Thymus (tissue), 11 donors: ENCODE measurements at regions not wholly inside any gene's neighbourhood (a gene's known extent, or its start where the extent isn't known, plus 50 kb on each side); places are given as distances from the start of the nearest gene placed in this dataset.
"Not testable (repeated sequence)": the region's sequence is repeated elsewhere in the genome, so short reads cannot be mapped to it uniquely, and the experiment has no call there.

Source experiments
- DNase-seq, 9 donors: peaks; one replicate each; pipeline ENCODE4 v3.0.0-alpha.2; 2013; ENCODE audit warnings: low spot score in 9 of 9, low read depth in 6 of 9, missing footprints in 1 of 9
- H3K27ac ChIP-seq, 2 donors: one replicate each; pipeline ENCODE4 v1.5.1; 2013; ENCODE audit warnings: control low read depth in 1 of 2, low read depth in 1 of 2, low read length in 1 of 2, mild to moderate bottlenecking in 1 of 2, moderate library complexity in 1 of 2
- H3K27me3 ChIP-seq, 2 donors: one replicate each; pipeline ENCODE4 v1.5.1; 2013; ENCODE audit warnings: low read length in 1 of 2; ENCODE audit not compliant: control insufficient read depth in 2 of 2, insufficient read depth in 1 of 2
- H3K36me3 ChIP-seq, 2 donors: one replicate each; pipeline ENCODE4 v1.5.1; 2013; ENCODE audit warnings: low read length in 1 of 2, mild to moderate bottlenecking in 1 of 2, moderate library complexity in 1 of 2; ENCODE audit not compliant: control insufficient read depth in 2 of 2, insufficient read depth in 2 of 2
- H3K4me1 ChIP-seq, 2 donors: one replicate each; pipeline ENCODE4 v1.5.1; 2013; ENCODE audit warnings: low read length in 2 of 2; ENCODE audit not compliant: control insufficient read depth in 2 of 2, insufficient read depth in 2 of 2
- H3K4me3 ChIP-seq, 2 donors: one replicate each; pipeline ENCODE4 v1.5.1; 2013; ENCODE audit warnings: low read length in 2 of 2, control low read depth in 1 of 2, mild to moderate bottlenecking in 1 of 2
- H3K9me3 ChIP-seq, 2 donors: one replicate each; pipeline ENCODE4 v1.5.1; 2013; ENCODE audit warnings: low read length in 1 of 2, mild to moderate bottlenecking in 1 of 2; ENCODE audit not compliant: control insufficient read depth in 2 of 2, insufficient read depth in 1 of 2
- WGBS: extraction: QIAGEN DNeasy Blood & Tissue Kit; methylation state at CpG from one replicate; pipeline ENCODE4 v1.1.7; 2013; 5-methylcytosine and 5-hydroxymethylcytosine counted together
- donor health status: healthy.

DNA sequence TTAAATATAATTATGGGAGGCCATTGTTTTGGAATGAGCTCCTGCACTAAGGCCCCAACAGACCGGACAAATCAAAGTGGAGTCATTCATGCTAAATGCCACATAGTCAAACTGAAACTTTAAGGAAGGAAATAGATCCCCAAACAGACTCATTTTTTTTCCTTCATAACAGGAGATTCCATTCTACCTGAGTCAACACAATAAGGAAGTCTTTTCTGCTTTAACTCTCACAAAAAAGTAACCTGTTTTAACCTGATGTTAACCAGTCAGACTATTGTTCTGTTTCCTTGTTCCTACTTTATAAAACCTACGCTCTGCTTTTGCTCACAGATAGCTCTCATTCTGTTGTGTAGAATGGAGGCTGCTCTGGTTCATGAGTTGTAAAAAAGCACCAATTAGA, 234.9 kb downstream of the YTHDC2 start:
- no peak overlapping the region for H3K27ac ChIP-seq
- no peak overlapping the region for H3K4me3 ChIP-seq
- no peaks in the 10 kb centered on the region for H3K27me3 ChIP-seq
- H3K9me3 ChIP-seq, result no peaks in the 10 kb centered on the region
- H3K4me1 ChIP-seq, result no peaks in the 10 kb centered on the region
- H3K36me3 ChIP-seq, result no peaks in the 10 kb centered on the region
- DNase-seq, result no peak
- WGBS, result 61% methylated on average over 2 of the region's 2 CpGs

- DNase-seq, result no peak
- Histone ChIP-seq H3K9me3 (no peaks in the 10 kb centered on the region), H3K27ac (no peak overlapping the region), H3K4me1 (no peaks in the 10 kb centered on the region), H3K27me3 (no peaks in the 10 kb centered on the region), H3K4me3 (no peak overlapping the region), H3K36me3 (no peaks in the 10 kb centered on the region)
- 93% methylated on average over 1 of the region's 1 CpG for WGBS
Measured at GRCh38 chr5:113749334-113749733, 235.8 kb downstream of the YTHDC2 start.

DNA sequence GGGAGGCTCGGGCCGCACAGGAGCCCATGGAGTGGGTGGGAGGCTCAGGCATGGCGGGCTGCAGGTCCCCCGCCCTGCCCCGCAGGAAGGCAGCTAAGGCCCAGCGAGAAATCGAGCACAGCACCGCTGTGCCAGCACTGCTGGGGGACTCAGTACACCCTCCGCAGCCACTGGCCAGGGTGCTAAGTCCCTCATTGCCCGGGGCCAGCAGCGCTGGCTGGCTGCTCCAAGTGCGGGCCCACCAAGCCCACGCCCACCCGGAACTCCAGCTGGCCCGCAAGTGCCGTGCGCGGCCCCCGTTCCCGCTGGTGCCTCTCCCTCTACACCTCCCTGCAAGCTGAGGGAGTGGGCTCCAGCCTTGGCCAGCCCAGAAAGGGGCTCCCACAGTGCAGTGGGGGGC, 239.7 kb downstream of the YTHDC2 start:
- H3K9me3 ChIP-seq, H3K4me3 ChIP-seq, H3K27me3 ChIP-seq, H3K27ac ChIP-seq, H3K36me3 ChIP-seq, DNase-seq, H3K4me1 ChIP-seq: not testable (repeated sequence)
- WGBS, result 89% methylated on average over 19 of the region's 20 CpGs

GRCh38 chr5:113755516-113755915, 242.0 kb downstream of the YTHDC2 start:
- WGBS, result 91% methylated on average over 3 of the region's 3 CpGs

DNA sequence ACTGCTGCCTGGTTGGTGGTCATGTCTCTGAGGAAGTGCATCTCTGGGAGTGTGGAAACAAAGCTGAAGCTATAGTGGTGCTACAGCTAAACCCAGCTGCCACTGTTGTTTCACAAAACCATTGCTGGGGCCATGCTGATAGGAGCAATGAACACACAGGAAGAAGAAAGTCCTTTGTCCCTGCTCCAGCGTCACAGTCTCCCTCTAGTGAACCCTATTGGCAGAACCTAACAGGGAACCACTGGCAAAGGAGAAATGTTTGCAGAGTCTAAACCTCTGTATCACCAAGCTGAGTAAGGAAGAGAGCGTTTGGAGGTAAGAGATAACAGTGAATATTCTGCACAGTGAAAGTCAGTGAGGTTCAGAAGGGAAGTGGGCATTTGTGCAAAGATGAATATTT, 244.0 kb downstream of the YTHDC2 start:
- no peak overlapping the region for H3K4me3 ChIP-seq
- H3K9me3 ChIP-seq, result no peaks in the 10 kb centered on the region
- no peaks in the 10 kb centered on the region for H3K27me3 ChIP-seq
- no peaks in the 10 kb centered on the region for H3K4me1 ChIP-seq
- no peak for DNase-seq
- 80% methylated on average over 2 of the region's 2 CpGs for WGBS
- no peaks in the 10 kb centered on the region for H3K36me3 ChIP-seq
- H3K27ac ChIP-seq, result no peak overlapping the region

More at GRCh38 chr5:113755516-113755915, 242.0 kb downstream of the YTHDC2 start:
- Histone ChIP-seq H3K36me3 (no peaks in the 10 kb centered on the region), H3K4me1 (no peaks in the 10 kb centered on the region), H3K4me3 (no peak overlapping the region), H3K27me3 (no peaks in the 10 kb centered on the region), H3K27ac (no peak overlapping the region), H3K9me3 (no peaks in the 10 kb centered on the region)
- DNase-seq, result no peak

DNA sequence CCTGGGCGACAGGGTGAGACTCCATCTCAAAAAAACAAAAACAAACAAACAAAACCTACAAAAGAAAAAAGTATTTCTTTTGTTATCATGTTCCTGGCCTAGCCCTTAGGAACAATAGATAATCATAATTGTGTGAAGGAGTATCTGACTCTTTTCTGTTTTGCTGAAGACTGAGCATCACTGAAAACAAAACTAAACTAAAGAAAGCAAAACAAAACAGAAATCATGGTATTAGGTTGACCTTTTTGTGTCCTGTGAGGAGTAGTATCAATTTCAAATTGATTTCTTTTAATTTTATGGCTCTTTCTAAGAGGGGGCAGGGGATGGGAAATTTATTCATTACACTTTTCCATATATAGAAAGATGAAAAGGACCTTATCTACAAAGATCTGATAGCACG, 246.0 kb downstream of the YTHDC2 start:
- Histone ChIP-seq H3K9me3 (no peaks in the 10 kb centered on the region), H3K4me1 (no peaks in the 10 kb centered on the region), H3K36me3 (no peaks in the 10 kb centered on the region), H3K4me3 (no peak overlapping the region), H3K27ac (no peak overlapping the region), H3K27me3 (no peaks in the 10 kb centered on the region)
- 64% methylated on average over 2 of the region's 2 CpGs for WGBS
- no peak for DNase-seq

- no peaks in the 10 kb centered on the region for H3K9me3 ChIP-seq
- H3K27me3 ChIP-seq, result no peaks in the 10 kb centered on the region
- 81% methylated on average over 1 of the region's 1 CpG for WGBS
- no peaks in the 10 kb centered on the region for H3K36me3 ChIP-seq
- H3K4me1 ChIP-seq, result no peaks in the 10 kb centered on the region
- no peak for DNase-seq
- no peak overlapping the region for H3K4me3 ChIP-seq
- H3K27ac ChIP-seq, result no peak overlapping the region
Measured at GRCh38 chr5:113760486-113760885, 247.0 kb downstream of the YTHDC2 start.

GRCh38 chr5:113761594-113761993, 248.1 kb downstream of the YTHDC2 start:
- 94% methylated on average over 1 of the region's 1 CpG for WGBS
- no peak overlapping the region for H3K4me3 ChIP-seq
- H3K27me3 ChIP-seq, result no peaks in the 10 kb centered on the region
- no peaks in the 10 kb centered on the region for H3K4me1 ChIP-seq
- H3K9me3 ChIP-seq, result no peaks in the 10 kb centered on the region
- no peak for DNase-seq
- no peaks in the 10 kb centered on the region for H3K36me3 ChIP-seq
- no peak overlapping the region for H3K27ac ChIP-seq

DNA sequence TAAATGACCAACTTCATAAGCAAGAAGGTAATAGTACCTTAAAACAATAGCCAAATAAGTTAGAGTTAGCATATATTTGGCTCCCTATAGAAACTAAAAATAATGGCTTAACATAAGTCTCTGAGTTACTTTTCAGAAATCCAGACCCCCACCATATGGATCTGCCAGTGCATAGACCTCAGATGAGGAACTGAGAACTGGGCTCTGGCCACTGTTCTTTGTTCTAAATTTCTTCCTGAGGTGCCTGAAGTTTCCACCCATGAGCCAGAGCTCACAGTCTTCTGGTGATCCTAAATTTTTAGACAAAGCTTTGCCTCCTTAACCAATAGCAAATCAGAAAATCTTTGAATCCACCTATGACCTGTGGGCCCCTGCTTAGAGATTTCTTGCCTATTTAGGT, 250.9 kb downstream of the YTHDC2 start:
- Histone ChIP-seq H3K36me3 (no peaks in the 10 kb centered on the region), H3K27ac (no peak overlapping the region), H3K4me1 (no peaks in the 10 kb centered on the region), H3K4me3 (no peak overlapping the region), H3K27me3 (no peaks in the 10 kb centered on the region), H3K9me3 (peaks cover 0 to 5% of the 10 kb centered on the region in 2 donors)
- DNase-seq, result no peak

- WGBS, result 50% methylated on average over 2 of the region's 2 CpGs
Measured at GRCh38 chr5:113766827-113767226, 253.3 kb downstream of the YTHDC2 start.

More at GRCh38 chr5:113766827-113767226, 253.3 kb downstream of the YTHDC2 start:
- DNase-seq, H3K4me1 ChIP-seq, H3K27me3 ChIP-seq, H3K9me3 ChIP-seq, H3K27ac ChIP-seq, H3K4me3 ChIP-seq, H3K36me3 ChIP-seq: not testable (repeated sequence)
